IMR-90 (cell line): ENCODE measurements at regions not wholly inside any gene's neighbourhood (a gene's known extent, or its start where the extent isn't known, plus 50 kb on each side); places are given as distances from the start of the nearest gene placed in this dataset.

Experiments used
- ATAC-seq: fragments of 200-7000 bp; cut with Tn5 transposase; 2 replicates; pipeline ENCODE4 v1.9.1; 2020; ENCODE audit warnings: low read depth, mild to moderate bottlenecking, moderate library complexity
- BruUV-seq: library from RNA; stranded (reverse); fragments of 400-500 nt; replicated peaks from 2 replicates; lab custom pipeline; 2021; lab: Mats Ljungman, UMichigan
- CTCF ChIA-PET: fragments of 300-600 bp; formaldehyde crosslinking; extraction: SDS; loops from one replicate; lab custom pipeline; 2021; ENCODE audit warnings: antibody characterized with exemption; lab: Yijun Ruan, JAX
- POLR2A ChIA-PET: fragments of 300-600 bp; sonication (Branson Sonifier 250); formaldehyde crosslinking; loops from one replicate; lab custom pipeline; 2022; ENCODE audit warnings: antibody characterized with exemption; ENCODE audit not compliant: unreplicated experiment; lab: Charles Lee
- DNase-seq: peaks from one replicate; pipeline ENCODE4 v3.0.0; 2013
- H2AFZ ChIP-seq: replicated peaks from 2 replicates; pipeline ENCODE3; 2013; ENCODE audit warnings: low read length, mild to moderate bottlenecking; ENCODE audit not compliant: poor library complexity
- H2AK5ac ChIP-seq: 2 replicates; pipeline ENCODE4 v1.6.1; 2013; ENCODE audit warnings: low read depth, low read length, inconsistent platforms
- H2AK9ac ChIP-seq: replicated peaks from 2 replicates; pipeline ENCODE3; 2013; ENCODE audit warnings: mild to moderate bottlenecking, low read depth, low read length, moderate library complexity; ENCODE audit not compliant: poor library complexity
- H2BK120ac ChIP-seq: 2 replicates; pipeline ENCODE4 v1.6.1; 2013; ENCODE audit warnings: low read depth, low read length, inconsistent platforms
- H2BK15ac ChIP-seq: 3 replicates; pipeline ENCODE4 v1.6.1; 2013; ENCODE audit warnings: low read depth, low read length, inconsistent platforms
- H2BK20ac ChIP-seq: 2 replicates; pipeline ENCODE4 v1.6.1; 2013; ENCODE audit warnings: low read depth, mild to moderate bottlenecking, inconsistent platforms, low read length, moderate library complexity
- H2BK5ac ChIP-seq: 2 replicates; pipeline ENCODE4 v1.6.1; 2013; ENCODE audit warnings: mild to moderate bottlenecking, low read depth, low read length, inconsistent platforms; ENCODE audit not compliant: poor library complexity, severe bottlenecking
- H3K14ac ChIP-seq: replicated peaks from 2 replicates; pipeline ENCODE4 v1.6.1; 2013; ENCODE audit warnings: low read depth, low read length, inconsistent platforms
- H3K18ac ChIP-seq: 2 replicates; pipeline ENCODE4 v1.6.1; 2013; ENCODE audit warnings: low read depth, low read length, control low read depth
- H3K23ac ChIP-seq: 2 replicates; pipeline ENCODE4 v1.6.1; 2013; ENCODE audit warnings: low read depth, low read length, inconsistent platforms
- H3K27ac ChIP-seq: 2 replicates; pipeline ENCODE4 v1.5.1; 2013; ENCODE audit warnings: mild to moderate bottlenecking, control low read depth, low read length; ENCODE audit not compliant: insufficient read depth
- H3K27me3 ChIP-seq: 2 replicates; pipeline ENCODE4 v1.6.1; 2013; ENCODE audit warnings: low read length; ENCODE audit not compliant: control insufficient read depth, insufficient read depth
- H3K36me3 ChIP-seq: 2 replicates; pipeline ENCODE4 v1.6.1; 2013; ENCODE audit warnings: low read length, mixed read lengths; ENCODE audit not compliant: control insufficient read depth, insufficient read depth
- H3K4ac ChIP-seq: 2 replicates; pipeline ENCODE4 v1.6.1; 2013; ENCODE audit warnings: low read depth, low read length, inconsistent platforms
- H3K4me1 ChIP-seq: 2 replicates; pipeline ENCODE4 v1.6.1; 2013; ENCODE audit warnings: low read length, mixed read lengths; ENCODE audit not compliant: control insufficient read depth, insufficient read depth
- H3K4me2 ChIP-seq: 2 replicates; pipeline ENCODE4 v1.6.1; 2013; ENCODE audit warnings: low read depth, mild to moderate bottlenecking, control low read depth, low read length, moderate library complexity
- H3K4me3 ChIP-seq: 2 replicates; pipeline ENCODE4 v1.5.1; 2013; ENCODE audit warnings: low read depth, mild to moderate bottlenecking, control low read depth, low read length, moderate library complexity; ENCODE audit not compliant: insufficient read depth
- H3K56ac ChIP-seq: 2 replicates; pipeline ENCODE4 v1.6.1; 2013; ENCODE audit warnings: low read length, inconsistent platforms; ENCODE audit not compliant: insufficient read depth; ENCODE audit errors: extremely low read depth
- H3K79me1 ChIP-seq, 2 experiments: 2 replicates each; pipeline ENCODE4 v1.6.1; 2013; ENCODE audit warnings: low read length in 2 of 2, inconsistent platforms in 1 of 2, low read depth in 1 of 2
- H3K9ac ChIP-seq: 2 replicates; pipeline ENCODE4 v1.6.1; 2013; ENCODE audit warnings: low read depth, low read length, control low read depth
- H3K9me1 ChIP-seq: 2 replicates; pipeline ENCODE4 v1.6.1; 2013; ENCODE audit warnings: low read length, inconsistent platforms; ENCODE audit not compliant: insufficient read depth
- H3K9me3 ChIP-seq: 2 replicates; pipeline ENCODE4 v1.6.1; 2013; ENCODE audit warnings: low read length; ENCODE audit not compliant: control insufficient read depth, insufficient read depth
- H4K20me1 ChIP-seq: 2 replicates; pipeline ENCODE4 v1.6.1; 2013; ENCODE audit warnings: low read length, inconsistent platforms; ENCODE audit not compliant: insufficient read depth
- H4K5ac ChIP-seq: 2 replicates; pipeline ENCODE4 v1.6.1; 2013; ENCODE audit warnings: mild to moderate bottlenecking, low read depth, low read length, control low read depth
- H4K8ac ChIP-seq, 2 experiments: 2 replicates each; pipeline ENCODE4 v1.6.1; 2013; ENCODE audit warnings: low read depth in 2 of 2, low read length in 2 of 2, control low read depth in 1 of 2, inconsistent platforms in 1 of 2
- H4K91ac ChIP-seq: 2 replicates; pipeline ENCODE4 v1.6.1; 2013; ENCODE audit warnings: low read depth, low read length, inconsistent platforms; ENCODE audit not compliant: insufficient read depth
- BHLHE40 ChIP-seq: fragments of 150-350 bp; IDR thresholded peaks from 2 replicates; pipeline ENCODE4 v1.6.1; 2016; ENCODE audit warnings: mild to moderate bottlenecking, low read depth, low read length
- CEBPB ChIP-seq: IDR thresholded peaks from 2 replicates; pipeline ENCODE4 v1.6.1; 2012; ENCODE audit warnings: low read depth, low read length, improper control_type of control experiment
- CHD1 ChIP-seq: IDR thresholded peaks from 2 replicates; pipeline ENCODE4 v1.6.1; 2012; ENCODE audit warnings: low read depth, low read length, improper control_type of control experiment
- CTCF ChIP-seq: conservative IDR thresholded peaks from 2 replicates; pipeline ENCODE4 v1.5.1; 2012; ENCODE audit warnings: mild to moderate bottlenecking, low read depth, low read length, improper control_type of control experiment
- ELK1 ChIP-seq: fragments of 150-350 bp; IDR thresholded peaks from 2 replicates; pipeline ENCODE4 v1.6.1; 2016; ENCODE audit warnings: low read depth, mild to moderate bottlenecking, low read length, moderate library complexity, borderline replicate concordance
- FOS ChIP-seq: fragments of 150-350 bp; IDR thresholded peaks from 2 replicates; pipeline ENCODE4 v1.6.1; 2016; ENCODE audit warnings: low read depth, low read length
- MAFK ChIP-seq: IDR thresholded peaks from 2 replicates; pipeline ENCODE4 v1.6.1; 2012; ENCODE audit warnings: low read depth, low read length, improper control_type of control experiment
- MAZ ChIP-seq: IDR thresholded peaks from 2 replicates; pipeline ENCODE4 v1.6.1; 2012; ENCODE audit warnings: low read depth, mild to moderate bottlenecking, low read length, improper control_type of control experiment, moderate library complexity, borderline replicate concordance
- MXI1 ChIP-seq: IDR thresholded peaks from 2 replicates; pipeline ENCODE4 v1.6.1; 2012; ENCODE audit warnings: low read depth, mild to moderate bottlenecking, low read length, moderate library complexity, borderline replicate concordance
- NFE2L2 ChIP-seq: fragments of 150-350 bp; IDR thresholded peaks from 2 replicates; pipeline ENCODE4 v1.6.1; 2016; ENCODE audit warnings: low read depth, mild to moderate bottlenecking, low read length
- POLR2A ChIP-seq: IDR thresholded peaks from 2 replicates; pipeline ENCODE4 v1.6.1; 2012; ENCODE audit warnings: mild to moderate bottlenecking, low read depth, low read length
- RAD21 ChIP-seq: IDR thresholded peaks from 2 replicates; pipeline ENCODE4 v1.6.1; 2012; ENCODE audit warnings: low read length, improper control_type of control experiment
- RCOR1 ChIP-seq: IDR thresholded peaks from 2 replicates; pipeline ENCODE4 v1.6.1; 2012; ENCODE audit warnings: mild to moderate bottlenecking, low read length, improper control_type of control experiment; ENCODE audit not compliant: insufficient replicate concordance
- RFX5 ChIP-seq: IDR thresholded peaks from 2 replicates; pipeline ENCODE4 v1.8.0; 2012; ENCODE audit warnings: low read depth, mild to moderate bottlenecking, low read length, moderate library complexity
- SMC3 ChIP-seq: fragments of 150-350 bp; IDR thresholded peaks from 2 replicates; pipeline ENCODE4 v1.6.1; 2016; ENCODE audit warnings: low read depth, mild to moderate bottlenecking, antibody characterized with exemption, low read length, moderate library complexity
- USF2 ChIP-seq: fragments of 150-350 bp; IDR thresholded peaks from 2 replicates; pipeline ENCODE4 v1.6.1; 2017; ENCODE audit warnings: mild to moderate bottlenecking, antibody characterized with exemption, low read length, low read depth
- WGBS, 2 experiments: methylation state at CpG; one replicate each; pipeline versions ENCODE4 v1.1.5 to v1.1.7; 2013; ENCODE audit warnings: missing lambda C conversion rate in 2 of 2; ENCODE audit not compliant: insufficient read length in 1 of 2; ENCODE audit errors: extremely low coverage in 2 of 2; 5-methylcytosine and 5-hydroxymethylcytosine counted together
- dilution Hi-C: fragments of 300-500 bp; cut with HindIII; formaldehyde crosslinking; loops from one replicate; pipeline ENCODE4 v1.14.3; 2018; ENCODE audit warnings: low sequenced_read_pairs; ENCODE audit not compliant: unreplicated experiment
- in situ Hi-C: fragments of 300-500 bp; cut with MboI; formaldehyde crosslinking; loops from 3 replicates; pipeline ENCODE4 v1.14.3; 2019; ENCODE audit warnings: low sequenced_read_pairs, inconsistent platforms, mixed read lengths
- intact Hi-C: fragments of 100-400 bp; cut with micrococcal nuclease; formaldehyde crosslinking; loops from 2 replicates; pipeline ENCODE4 v1.10.0; 2022

- CTCF ChIA-PET = interaction anchor here (0.6 to 0.8 kb wide), 5 partner anchors 16 to 92 kb away, joined by 3 to 4 read pairs (median 3); no protein-coding TSS in a partner anchor
- peak overlapping the region; percentile 47 for H3K9ac ChIP-seq
Observed at GRCh38 chr2:120819720-120820210, 84.1 kb downstream of the GLI2 start.

More at GRCh38 chr2:120819720-120820210, 84.1 kb downstream of the GLI2 start:
- Histone ChIP-seq H4K8ac (peak overlapping the region; percentile 85 to 88), H3K23ac (peak overlapping the region; percentile 96), H3K36me3 (peaks cover 6% of the 10 kb centered on the region; the same call in 1 of the 2 replicates), H3K9me3 (no peaks in the 10 kb centered on the region), H2AK9ac (peak overlapping the region; percentile 78), H2BK120ac (peak overlapping the region; percentile 91), H3K18ac (peak overlapping the region; percentile 56), H4K91ac (peak overlapping the region; percentile 96), H3K27me3 (no peaks in the 10 kb centered on the region), H3K56ac (peak overlapping the region; percentile 73; the same call in 1 of the 2 replicates), H3K14ac (peak overlapping the region; percentile 82), H2BK5ac (peak overlapping the region; percentile 77), H2AK5ac (peak overlapping the region; percentile 93), H4K5ac (peak overlapping the region; percentile 41), H3K27ac (peak overlapping the region; percentile 66), H2BK20ac (peak overlapping the region; percentile 90), H4K20me1 (peaks cover 34% of the 10 kb centered on the region), H2BK15ac (peak overlapping the region; percentile 86; the same call in 2 of the 3 replicates), H3K9me1 (peaks cover 44% of the 10 kb centered on the region), H3K4ac (peak overlapping the region; percentile 84), H3K4me2 (peak overlapping the region; percentile 71), H3K4me1 (peaks cover 36% of the 10 kb centered on the region), H3K79me1 (peaks cover 40 to 93% of the 10 kb centered on the region in 2 experiments), H3K4me3 (no peak overlapping the region), H2AFZ (peak overlapping the region; percentile 72)
- TF ChIP-seq NFE2L2 (no peak), RFX5 (no peak), CTCF (no peak), FOS (no peak), SMC3 (no peak), POLR2A (no peak), MAFK (no peak), MAZ (no peak), RCOR1 (no peak), USF2 (no peak), BHLHE40 (no peak), ELK1 (no peak), CEBPB (no peak), CHD1 (no peak), RAD21 (no peak), MXI1 (no peak)
- no peak for DNase-seq
- intact Hi-C loops = loop anchor here (2.0 to 10.0 kb wide), 2 partner anchors 83 to 125 kb away; no protein-coding TSS in a partner anchor
- ATAC-seq = no peak
- POLR2A ChIA-PET = no interaction called here
- in situ Hi-C loops = loop anchor here (10.0 to 25.0 kb wide), 2 partner anchors 85 to 482 kb away; partner anchors contain the start of genes GLI2 and INHBB
- BruUV-seq = no TSS peak
- dilution Hi-C loops = no loop called here
- WGBS, 2 experiments = 100% methylated on average over 1 of the region's 5 CpGs; no CpG with 5 or more reads in 1 of the 2 experiments
